GM12878 (cell line): ENCODE measurements at regions not wholly inside any gene's neighbourhood (a gene's known extent, or its start where the extent isn't known, plus 50 kb on each side); places are given as distances from the start of the nearest gene placed in this dataset.

Source experiments
- ATAC-seq: fragments of 200-7000 bp; cut with Tn5 transposase; 3 replicates; pipeline ENCODE4 v1.9.1; 2020; ENCODE audit warnings: mild to moderate bottlenecking, moderate library complexity
- BruUV-seq: library from RNA; stranded (reverse); fragments of 400-500 nt; replicated peaks from 2 replicates; lab custom pipeline; 2021; lab: Mats Ljungman, UMichigan
- CTCF ChIA-PET: fragments of 300-600 bp; sonication (Branson Sonifier 250); formaldehyde crosslinking; extraction: SDS; loops from one replicate; lab custom pipeline; 2021; ENCODE audit warnings: inconsistent platforms; lab: Yijun Ruan, JAX
- POLR2A ChIA-PET: fragments of 350-600 bp; formaldehyde crosslinking; extraction: SDS; loops from one replicate; lab custom pipeline; 2021; ENCODE audit warnings: inconsistent platforms; lab: Charles Lee
- RAD21 ChIA-PET: fragments of 300-600 bp; sonication (Branson Sonifier 250); formaldehyde crosslinking; loops from one replicate; lab custom pipeline; 2023; ENCODE audit warnings: antibody characterized with exemption; ENCODE audit not compliant: unreplicated experiment; lab: Charles Lee
- SMC1A ChIA-PET: fragments of 300-600 bp; sonication (Branson Sonifier 250); formaldehyde crosslinking; loops from one replicate; lab custom pipeline; 2023; ENCODE audit not compliant: unreplicated experiment, uncharacterized antibody; lab: Charles Lee
- DNase-seq: peaks from one replicate; pipeline ENCODE4 v3.0.0-alpha.2; 2011; ENCODE audit warnings: low read depth, low spot score
- FAIRE-seq: peaks from 3 replicates; lab custom pipeline; 2011; peaks lifted over from hg19 to GRCh38; lab: Jason Lieb, UNC
- H2AFZ ChIP-seq: 2 replicates; pipeline ENCODE4 v1.6.0; 2011; ENCODE audit warnings: low read depth, low read length, control low read depth; ENCODE audit not compliant: control insufficient read depth
- H3K27ac ChIP-seq: 2 replicates; pipeline ENCODE4 v1.5.1; 2011; ENCODE audit warnings: control low read depth; ENCODE audit not compliant: control insufficient read depth, insufficient read depth
- H3K27me3 ChIP-seq, 2 experiments: replicated peaks in 1 of 2; 2 replicates each; pipeline versions ENCODE4 v1.6.0 to v1.6.1; 2011; ENCODE audit warnings: low read length in 1 of 2; ENCODE audit not compliant: control insufficient read depth in 2 of 2, insufficient read depth in 2 of 2
- H3K36me3 ChIP-seq, 2 experiments: 2 replicates each; pipeline ENCODE4 v1.5.1; 2011; ENCODE audit warnings: low read length in 1 of 2; ENCODE audit not compliant: control insufficient read depth in 2 of 2, insufficient read depth in 2 of 2
- H3K4me1 ChIP-seq: 2 replicates; pipeline ENCODE4 v1.6.1; 2011; ENCODE audit warnings: mild to moderate bottlenecking, low read length, moderate library complexity, mixed read lengths; ENCODE audit not compliant: control insufficient read depth, insufficient read depth
- H3K4me2 ChIP-seq: 2 replicates; pipeline ENCODE4 v1.6.0; 2011; ENCODE audit warnings: control low read depth; ENCODE audit not compliant: control insufficient read depth, insufficient read depth
- H3K4me3 ChIP-seq: fragments of 200-600 bp; sonication (generic); 2 replicates; pipeline ENCODE4 v1.5.1; 2016
- H3K79me2 ChIP-seq: 2 replicates; pipeline ENCODE4 v1.6.0; 2011; ENCODE audit warnings: low read length; ENCODE audit not compliant: control insufficient read depth, insufficient read depth
- H3K9ac ChIP-seq: 2 replicates; pipeline ENCODE4 v1.8.0; 2011; ENCODE audit warnings: low read length, control low read depth, mixed read lengths; ENCODE audit not compliant: control insufficient read depth, insufficient read depth
- H3K9me3 ChIP-seq: replicated peaks from 3 replicates; pipeline ENCODE4 v1.5.1; 2011; ENCODE audit warnings: mild to moderate bottlenecking, low read length; ENCODE audit not compliant: control insufficient read depth, insufficient read depth
- H4K20me1 ChIP-seq: 2 replicates; pipeline ENCODE4 v1.6.0; 2011; ENCODE audit not compliant: control insufficient read depth, insufficient read depth
- ELK1 ChIP-seq: IDR thresholded peaks from 2 replicates; pipeline ENCODE4 v1.6.1; 2012; ENCODE audit warnings: low read depth, low read length, improper control_type of control experiment
- IRF5 ChIP-seq: fragments of 450-650 bp; IDR thresholded peaks from 2 replicates; pipeline ENCODE4 v1.6.1; 2017; ENCODE audit warnings: borderline replicate concordance
- KDM1A ChIP-seq: fragments of 200-600 bp; sonication (generic); IDR thresholded peaks from 2 replicates; pipeline ENCODE4 v1.6.1; 2016; ENCODE audit warnings: borderline replicate concordance
- NR2F1 ChIP-seq: fragments of 450-650 bp; conservative IDR thresholded peaks from 2 replicates; pipeline ENCODE4 v1.6.1; 2017; ENCODE audit warnings: mild to moderate bottlenecking
- SMAD1 ChIP-seq: fragments of 450-650 bp; IDR thresholded peaks from 2 replicates; pipeline ENCODE4 v1.6.1; 2018; ENCODE audit warnings: mild to moderate bottlenecking, low read depth; ENCODE audit not compliant: partially characterized antibody
- SMAD5 ChIP-seq: IDR thresholded peaks from 2 replicates; pipeline ENCODE4 v1.6.1; 2016; ENCODE audit warnings: antibody characterized with exemption, low read depth
- SMARCA5 ChIP-seq: fragments of 450-650 bp; IDR thresholded peaks from 2 replicates; pipeline ENCODE4 v1.6.1; 2017; ENCODE audit warnings: mild to moderate bottlenecking
- YBX1 ChIP-seq: fragments of 450-650 bp; IDR thresholded peaks from 2 replicates; pipeline ENCODE4 v1.6.1; 2016; ENCODE audit warnings: antibody characterized with exemption
- ZBTB33 ChIP-seq: fragments of 450-650 bp; IDR thresholded peaks from 2 replicates; pipeline ENCODE4 v1.6.1; 2017; ENCODE audit warnings: mild to moderate bottlenecking
- WGBS: methylation state at CpG from one replicate; pipeline ENCODE4 v1.1.6; 2016; ENCODE audit warnings: low lambda C conversion rate; ENCODE audit not compliant: insufficient replicate concordance, insufficient coverage; ENCODE audit errors: missing lambda C conversion rate; 5-methylcytosine and 5-hydroxymethylcytosine counted together
- in situ Hi-C: fragments of 300-500 bp; cut with MboI; formaldehyde crosslinking; loops from 9 replicates; pipeline ENCODE4 v1.14.3; 2018; ENCODE audit warnings: mixed read lengths
- intact Hi-C: fragments of 100-400 bp; cut with micrococcal nuclease; formaldehyde crosslinking; loops from one replicate; pipeline ENCODE4 v1.14.2; 2022; ENCODE audit not compliant: unreplicated experiment

GRCh38 chr10:123463181-123463580, 203.0 kb upstream of the GPR26 start:
- H3K4me3 ChIP-seq: no peak overlapping the region
- H3K27ac ChIP-seq: no peak overlapping the region
- no peaks in the 10 kb centered on the region for H3K36me3 ChIP-seq
- H3K4me2 ChIP-seq: no peak overlapping the region
- BruUV-seq: no TSS peak
- DNase-seq (no peak), FAIRE-seq (no peak), ATAC-seq (no peak)
- H3K9ac ChIP-seq: no peak overlapping the region
- POLR2A ChIA-PET: no interaction called here
- no peak overlapping the region for H2AFZ ChIP-seq
- H3K27me3 ChIP-seq: no peaks in the 10 kb centered on the region
- 36% methylated on average over 3 of the region's 3 CpGs for WGBS
- SMC1A ChIA-PET: no interaction called here
- TF ChIP-seq ZBTB33 (no peak), SMAD1 (no peak), NR2F1 (no peak), SMAD5 (no peak), SMARCA5 (no peak), IRF5 (no peak), YBX1 (no peak), KDM1A (no peak), ELK1 (no peak)
- H4K20me1 ChIP-seq: no peaks in the 10 kb centered on the region
- no peaks in the 10 kb centered on the region for H3K79me2 ChIP-seq
- in situ Hi-C loops (no loop called here), intact Hi-C loops (no loop called here)
- peaks cover 4% of the 10 kb centered on the region; the same call in 2 of the 3 replicates for H3K9me3 ChIP-seq
- RAD21 ChIA-PET: no interaction called here
- H3K4me1 ChIP-seq: peaks cover 8% of the 10 kb centered on the region
- CTCF ChIA-PET: no interaction called here
